HG03354 (cell line): ENCODE measurements at regions not wholly inside any gene's neighbourhood (a gene's known extent, or its start where the extent isn't known, plus 50 kb on each side); places are given as distances from the start of the nearest gene placed in this dataset.

Experiments
- ATAC-seq: cut with Tn5 transposase; IDR thresholded peaks from one replicate; pipeline ENCODE4 v1.9.1; 2021; ENCODE audit warnings: mild to moderate bottlenecking; ENCODE audit not compliant: unreplicated experiment, poor library complexity, severe bottlenecking

- ATAC-seq = no peak
Measured at GRCh38 chr4:20565075-20565721, 135.1 kb upstream of the PACRGL start.

GRCh38 chr4:20570981-20571715, 129.1 kb upstream of the PACRGL start:
- ATAC-seq = no peak

GRCh38 chr4:20572976-20573375, 127.3 kb upstream of the PACRGL start:
- no peak for ATAC-seq

GRCh38 chr4:20574986-20575385, 125.3 kb upstream of the PACRGL start:
- ATAC-seq = no peak

GRCh38 chr4:20575486-20575885, 124.8 kb upstream of the PACRGL start:
- ATAC-seq = no peak

GRCh38 chr4:20576861-20577260, 123.4 kb upstream of the PACRGL start:
- no peak for ATAC-seq

GRCh38 chr4:20577702-20578101, 122.6 kb upstream of the PACRGL start:
- ATAC-seq = no peak

- ATAC-seq = no peak
Measured at GRCh38 chr4:20580907-20581306, 119.4 kb upstream of the PACRGL start.

GRCh38 chr4:20589436-20589835, 110.8 kb upstream of the PACRGL start:
- ATAC-seq = no peak

GRCh38 chr4:20590849-20591248, 109.4 kb upstream of the PACRGL start:
- ATAC-seq = no peak

GRCh38 chr4:20591571-20591970, 108.7 kb upstream of the PACRGL start:
- ATAC-seq = no peak

GRCh38 chr4:20592013-20592412, 108.2 kb upstream of the PACRGL start:
- ATAC-seq = no peak

- ATAC-seq = no peak
Measured at GRCh38 chr4:20592663-20593062, 107.6 kb upstream of the PACRGL start.

GRCh38 chr4:20598626-20599025, 101.6 kb upstream of the PACRGL start:
- ATAC-seq = no peak

GRCh38 chr4:20603671-20604313, 96.5 kb upstream of the PACRGL start:
- no peak for ATAC-seq

- ATAC-seq = no peak
Measured at GRCh38 chr4:20612313-20612712, 87.9 kb upstream of the PACRGL start.

- no peak for ATAC-seq
Measured at GRCh38 chr4:20614816-20615215, 85.4 kb upstream of the PACRGL start.

- no peak for ATAC-seq
Measured at GRCh38 chr4:20615486-20616260, 84.6 kb upstream of the PACRGL start.

GRCh38 chr4:20616313-20616712, 83.9 kb upstream of the PACRGL start:
- no peak for ATAC-seq

- ATAC-seq = no peak
Measured at GRCh38 chr4:20616848-20617247, 83.4 kb upstream of the PACRGL start.
